ENCODE measurements at regions not wholly inside any gene's neighbourhood (a gene's known extent, or its start where the extent isn't known, plus 50 kb on each side); places are given as distances from the start of the nearest gene placed in this dataset.

GRCh38 chr2:207223051-207223450 is 57.3 kb upstream of the KLF7 start:
- no peak for TF ChIP-seq CTCF (IDR thresholded peaks at IDR 0.05)
- Histone ChIP-seq H3K27ac (no peak overlapping the region), H3K9me3 (no peaks in the 10 kb centered on the region), H3K27me3 (no peaks in the 10 kb centered on the region), H3K4me1 (peaks cover 0 to 37% of the 10 kb centered on the region in 2 donors), H3K4me3 (no peak overlapping the region), H3K36me3 (no peaks in the 10 kb centered on the region)
- no peak for DNase-seq (ENCODE audit: low spot score)

- H3K27ac ChIP-seq, result no peak overlapping the region
- TF ChIP-seq CTCF (IDR thresholded peaks at IDR 0.05), result no peak
- no peak for DNase-seq (ENCODE audit: low spot score)
- H3K36me3 ChIP-seq, result no peaks in the 10 kb centered on the region
- no peaks in the 10 kb centered on the region for H3K27me3 ChIP-seq
- H3K4me3 ChIP-seq, result no peak overlapping the region
- peaks cover 0 to 51% of the 10 kb centered on the region in 2 donors for H3K4me1 ChIP-seq
- H3K9me3 ChIP-seq, result no peaks in the 10 kb centered on the region
Observed at GRCh38 chr2:207224381-207224780, 58.6 kb upstream of the KLF7 start.

GRCh38 chr2:207224791-207225482 is 59.2 kb upstream of the KLF7 start:
- no peak for TF ChIP-seq CTCF (IDR thresholded peaks at IDR 0.05)
- no peak for DNase-seq (ENCODE audit: low spot score)
- Histone ChIP-seq H3K9me3 (no peaks in the 10 kb centered on the region), H3K36me3 (no peaks in the 10 kb centered on the region), H3K4me3 (no peak overlapping the region), H3K27ac (no peak overlapping the region), H3K27me3 (no peaks in the 10 kb centered on the region), H3K4me1 (peaks cover 0 to 52% of the 10 kb centered on the region in 2 donors)

- Histone ChIP-seq H3K4me1 (peaks cover 0 to 59% of the 10 kb centered on the region in 2 donors), H3K4me3 (no peak overlapping the region), H3K36me3 (no peaks in the 10 kb centered on the region), H3K9me3 (no peaks in the 10 kb centered on the region), H3K27me3 (no peaks in the 10 kb centered on the region), H3K27ac (no peak overlapping the region)
- DNase-seq (ENCODE audit: low spot score), result no peak
- TF ChIP-seq CTCF (IDR thresholded peaks at IDR 0.05), result no peak
Observed at GRCh38 chr2:207225773-207226172, 60.0 kb upstream of the KLF7 start.

GRCh38 chr2:207226243-207226642 is 60.5 kb upstream of the KLF7 start:
- Histone ChIP-seq H3K27ac (no peak overlapping the region), H3K36me3 (no peaks in the 10 kb centered on the region), H3K9me3 (no peaks in the 10 kb centered on the region), H3K4me1 (peaks cover 0 to 64% of the 10 kb centered on the region in 2 donors), H3K27me3 (no peaks in the 10 kb centered on the region), H3K4me3 (no peak overlapping the region)
- TF ChIP-seq CTCF (IDR thresholded peaks at IDR 0.05), result no peak
- DNase-seq (ENCODE audit: low spot score), result no peak

GRCh38 chr2:207226671-207227061 is 60.9 kb upstream of the KLF7 start:
- Histone ChIP-seq H3K4me3 (peak overlapping the region in 1 of 2 donors; percentile 30), H3K36me3 (no peaks in the 10 kb centered on the region), H3K27me3 (no peaks in the 10 kb centered on the region), H3K4me1 (peaks cover 0 to 64% of the 10 kb centered on the region in 2 donors), H3K9me3 (no peaks in the 10 kb centered on the region), H3K27ac (peak overlapping the region; percentile 44 to 46)
- no peak for DNase-seq (ENCODE audit: low spot score)
- no peak for TF ChIP-seq CTCF (IDR thresholded peaks at IDR 0.05)

All from right atrium auricular region (tissue), 2 donors.